IMR-90 (cell line): ENCODE measurements at regions not wholly inside any gene's neighbourhood (a gene's known extent, or its start where the extent isn't known, plus 50 kb on each side); places are given as distances from the start of the nearest gene placed in this dataset.

Experiments
- ATAC-seq: fragments of 200-7000 bp; cut with Tn5 transposase; 2 replicates; pipeline ENCODE4 v1.9.1; 2020; ENCODE audit warnings: low read depth, mild to moderate bottlenecking, moderate library complexity
- BruUV-seq: library from RNA; stranded (reverse); fragments of 400-500 nt; replicated peaks from 2 replicates; lab custom pipeline; 2021; lab: Mats Ljungman, UMichigan
- CTCF ChIA-PET: fragments of 300-600 bp; formaldehyde crosslinking; extraction: SDS; loops from one replicate; lab custom pipeline; 2021; ENCODE audit warnings: antibody characterized with exemption; lab: Yijun Ruan, JAX
- POLR2A ChIA-PET: fragments of 300-600 bp; sonication (Branson Sonifier 250); formaldehyde crosslinking; loops from one replicate; lab custom pipeline; 2022; ENCODE audit warnings: antibody characterized with exemption; ENCODE audit not compliant: unreplicated experiment; lab: Charles Lee
- DNase-seq: peaks from one replicate; pipeline ENCODE4 v3.0.0; 2013
- H2AFZ ChIP-seq: replicated peaks from 2 replicates; pipeline ENCODE3; 2013; ENCODE audit warnings: low read length, mild to moderate bottlenecking; ENCODE audit not compliant: poor library complexity
- H2AK5ac ChIP-seq: 2 replicates; pipeline ENCODE4 v1.6.1; 2013; ENCODE audit warnings: low read depth, low read length, inconsistent platforms
- H2AK9ac ChIP-seq: replicated peaks from 2 replicates; pipeline ENCODE3; 2013; ENCODE audit warnings: mild to moderate bottlenecking, low read depth, low read length, moderate library complexity; ENCODE audit not compliant: poor library complexity
- H2BK120ac ChIP-seq: 2 replicates; pipeline ENCODE4 v1.6.1; 2013; ENCODE audit warnings: low read depth, low read length, inconsistent platforms
- H2BK15ac ChIP-seq: 3 replicates; pipeline ENCODE4 v1.6.1; 2013; ENCODE audit warnings: low read depth, low read length, inconsistent platforms
- H2BK20ac ChIP-seq: 2 replicates; pipeline ENCODE4 v1.6.1; 2013; ENCODE audit warnings: low read depth, mild to moderate bottlenecking, inconsistent platforms, low read length, moderate library complexity
- H2BK5ac ChIP-seq: 2 replicates; pipeline ENCODE4 v1.6.1; 2013; ENCODE audit warnings: mild to moderate bottlenecking, low read depth, low read length, inconsistent platforms; ENCODE audit not compliant: poor library complexity, severe bottlenecking
- H3K14ac ChIP-seq: replicated peaks from 2 replicates; pipeline ENCODE4 v1.6.1; 2013; ENCODE audit warnings: low read depth, low read length, inconsistent platforms
- H3K18ac ChIP-seq: 2 replicates; pipeline ENCODE4 v1.6.1; 2013; ENCODE audit warnings: low read depth, low read length, control low read depth
- H3K23ac ChIP-seq: 2 replicates; pipeline ENCODE4 v1.6.1; 2013; ENCODE audit warnings: low read depth, low read length, inconsistent platforms
- H3K27ac ChIP-seq: 2 replicates; pipeline ENCODE4 v1.5.1; 2013; ENCODE audit warnings: mild to moderate bottlenecking, control low read depth, low read length; ENCODE audit not compliant: insufficient read depth
- H3K27me3 ChIP-seq: 2 replicates; pipeline ENCODE4 v1.6.1; 2013; ENCODE audit warnings: low read length; ENCODE audit not compliant: control insufficient read depth, insufficient read depth
- H3K36me3 ChIP-seq: 2 replicates; pipeline ENCODE4 v1.6.1; 2013; ENCODE audit warnings: low read length, mixed read lengths; ENCODE audit not compliant: control insufficient read depth, insufficient read depth
- H3K4ac ChIP-seq: 2 replicates; pipeline ENCODE4 v1.6.1; 2013; ENCODE audit warnings: low read depth, low read length, inconsistent platforms
- H3K4me1 ChIP-seq: 2 replicates; pipeline ENCODE4 v1.6.1; 2013; ENCODE audit warnings: low read length, mixed read lengths; ENCODE audit not compliant: control insufficient read depth, insufficient read depth
- H3K4me2 ChIP-seq: 2 replicates; pipeline ENCODE4 v1.6.1; 2013; ENCODE audit warnings: low read depth, mild to moderate bottlenecking, control low read depth, low read length, moderate library complexity
- H3K4me3 ChIP-seq: 2 replicates; pipeline ENCODE4 v1.5.1; 2013; ENCODE audit warnings: low read depth, mild to moderate bottlenecking, control low read depth, low read length, moderate library complexity; ENCODE audit not compliant: insufficient read depth
- H3K56ac ChIP-seq: 2 replicates; pipeline ENCODE4 v1.6.1; 2013; ENCODE audit warnings: low read length, inconsistent platforms; ENCODE audit not compliant: insufficient read depth; ENCODE audit errors: extremely low read depth
- H3K79me1 ChIP-seq, 2 experiments: 2 replicates each; pipeline ENCODE4 v1.6.1; 2013; ENCODE audit warnings: low read length in 2 of 2, inconsistent platforms in 1 of 2, low read depth in 1 of 2
- H3K9ac ChIP-seq: 2 replicates; pipeline ENCODE4 v1.6.1; 2013; ENCODE audit warnings: low read depth, low read length, control low read depth
- H3K9me1 ChIP-seq: 2 replicates; pipeline ENCODE4 v1.6.1; 2013; ENCODE audit warnings: low read length, inconsistent platforms; ENCODE audit not compliant: insufficient read depth
- H3K9me3 ChIP-seq: 2 replicates; pipeline ENCODE4 v1.6.1; 2013; ENCODE audit warnings: low read length; ENCODE audit not compliant: control insufficient read depth, insufficient read depth
- H4K20me1 ChIP-seq: 2 replicates; pipeline ENCODE4 v1.6.1; 2013; ENCODE audit warnings: low read length, inconsistent platforms; ENCODE audit not compliant: insufficient read depth
- H4K5ac ChIP-seq: 2 replicates; pipeline ENCODE4 v1.6.1; 2013; ENCODE audit warnings: mild to moderate bottlenecking, low read depth, low read length, control low read depth
- H4K8ac ChIP-seq, 2 experiments: 2 replicates each; pipeline ENCODE4 v1.6.1; 2013; ENCODE audit warnings: low read depth in 2 of 2, low read length in 2 of 2, control low read depth in 1 of 2, inconsistent platforms in 1 of 2
- H4K91ac ChIP-seq: 2 replicates; pipeline ENCODE4 v1.6.1; 2013; ENCODE audit warnings: low read depth, low read length, inconsistent platforms; ENCODE audit not compliant: insufficient read depth
- BHLHE40 ChIP-seq: fragments of 150-350 bp; IDR thresholded peaks from 2 replicates; pipeline ENCODE4 v1.6.1; 2016; ENCODE audit warnings: mild to moderate bottlenecking, low read depth, low read length
- CEBPB ChIP-seq: IDR thresholded peaks from 2 replicates; pipeline ENCODE4 v1.6.1; 2012; ENCODE audit warnings: low read depth, low read length, improper control_type of control experiment
- CHD1 ChIP-seq: IDR thresholded peaks from 2 replicates; pipeline ENCODE4 v1.6.1; 2012; ENCODE audit warnings: low read depth, low read length, improper control_type of control experiment
- CTCF ChIP-seq: conservative IDR thresholded peaks from 2 replicates; pipeline ENCODE4 v1.5.1; 2012; ENCODE audit warnings: mild to moderate bottlenecking, low read depth, low read length, improper control_type of control experiment
- ELK1 ChIP-seq: fragments of 150-350 bp; IDR thresholded peaks from 2 replicates; pipeline ENCODE4 v1.6.1; 2016; ENCODE audit warnings: low read depth, mild to moderate bottlenecking, low read length, moderate library complexity, borderline replicate concordance
- FOS ChIP-seq: fragments of 150-350 bp; IDR thresholded peaks from 2 replicates; pipeline ENCODE4 v1.6.1; 2016; ENCODE audit warnings: low read depth, low read length
- MAFK ChIP-seq: IDR thresholded peaks from 2 replicates; pipeline ENCODE4 v1.6.1; 2012; ENCODE audit warnings: low read depth, low read length, improper control_type of control experiment
- MAZ ChIP-seq: IDR thresholded peaks from 2 replicates; pipeline ENCODE4 v1.6.1; 2012; ENCODE audit warnings: low read depth, mild to moderate bottlenecking, low read length, improper control_type of control experiment, moderate library complexity, borderline replicate concordance
- MXI1 ChIP-seq: IDR thresholded peaks from 2 replicates; pipeline ENCODE4 v1.6.1; 2012; ENCODE audit warnings: low read depth, mild to moderate bottlenecking, low read length, moderate library complexity, borderline replicate concordance
- NFE2L2 ChIP-seq: fragments of 150-350 bp; IDR thresholded peaks from 2 replicates; pipeline ENCODE4 v1.6.1; 2016; ENCODE audit warnings: low read depth, mild to moderate bottlenecking, low read length
- POLR2A ChIP-seq: IDR thresholded peaks from 2 replicates; pipeline ENCODE4 v1.6.1; 2012; ENCODE audit warnings: mild to moderate bottlenecking, low read depth, low read length
- RAD21 ChIP-seq: IDR thresholded peaks from 2 replicates; pipeline ENCODE4 v1.6.1; 2012; ENCODE audit warnings: low read length, improper control_type of control experiment
- RCOR1 ChIP-seq: IDR thresholded peaks from 2 replicates; pipeline ENCODE4 v1.6.1; 2012; ENCODE audit warnings: mild to moderate bottlenecking, low read length, improper control_type of control experiment; ENCODE audit not compliant: insufficient replicate concordance
- RFX5 ChIP-seq: IDR thresholded peaks from 2 replicates; pipeline ENCODE4 v1.8.0; 2012; ENCODE audit warnings: low read depth, mild to moderate bottlenecking, low read length, moderate library complexity
- SMC3 ChIP-seq: fragments of 150-350 bp; IDR thresholded peaks from 2 replicates; pipeline ENCODE4 v1.6.1; 2016; ENCODE audit warnings: low read depth, mild to moderate bottlenecking, antibody characterized with exemption, low read length, moderate library complexity
- USF2 ChIP-seq: fragments of 150-350 bp; IDR thresholded peaks from 2 replicates; pipeline ENCODE4 v1.6.1; 2017; ENCODE audit warnings: mild to moderate bottlenecking, antibody characterized with exemption, low read length, low read depth
- WGBS, 2 experiments: methylation state at CpG; one replicate each; pipeline versions ENCODE4 v1.1.5 to v1.1.7; 2013; ENCODE audit warnings: missing lambda C conversion rate in 2 of 2; ENCODE audit not compliant: insufficient read length in 1 of 2; ENCODE audit errors: extremely low coverage in 2 of 2; 5-methylcytosine and 5-hydroxymethylcytosine counted together
- dilution Hi-C: fragments of 300-500 bp; cut with HindIII; formaldehyde crosslinking; loops from one replicate; pipeline ENCODE4 v1.14.3; 2018; ENCODE audit warnings: low sequenced_read_pairs; ENCODE audit not compliant: unreplicated experiment
- in situ Hi-C: fragments of 300-500 bp; cut with MboI; formaldehyde crosslinking; loops from 3 replicates; pipeline ENCODE4 v1.14.3; 2019; ENCODE audit warnings: low sequenced_read_pairs, inconsistent platforms, mixed read lengths
- intact Hi-C: fragments of 100-400 bp; cut with micrococcal nuclease; formaldehyde crosslinking; loops from 2 replicates; pipeline ENCODE4 v1.10.0; 2022

GRCh38 chr10:78563314-78563713 is 505.5 kb upstream of the ZMIZ1 start:
- Histone ChIP-seq H3K4ac (no peak overlapping the region), H3K18ac (no peak overlapping the region), H3K27me3 (peaks cover 19% of the 10 kb centered on the region), H3K4me1 (no peaks in the 10 kb centered on the region; the same call in 1 of the 2 replicates), H4K5ac (no peak overlapping the region), H2AK9ac (no peak overlapping the region), H4K8ac (no peak overlapping the region), H2BK20ac (no peak overlapping the region), H4K91ac (no peak overlapping the region), H4K20me1 (no peaks in the 10 kb centered on the region), H2AFZ (no peak overlapping the region), H3K79me1 (no peaks in the 10 kb centered on the region), H3K23ac (no peak overlapping the region), H2BK5ac (no peak overlapping the region), H3K9me3 (peaks cover 3% of the 10 kb centered on the region; the same call in 1 of the 2 replicates), H3K56ac (no peak overlapping the region), H2BK120ac (no peak overlapping the region), H3K36me3 (no peaks in the 10 kb centered on the region), H3K4me3 (no peak overlapping the region), H2AK5ac (no peak overlapping the region), H3K4me2 (no peak overlapping the region), H3K14ac (no peak overlapping the region), H3K9me1 (peaks cover 3% of the 10 kb centered on the region), H2BK15ac (no peak overlapping the region), H3K27ac (no peak overlapping the region), H3K9ac (no peak overlapping the region)
- CTCF ChIA-PET: no interaction called here
- no TSS peak for BruUV-seq
- intact Hi-C loops (no loop called here), dilution Hi-C loops (no loop called here), in situ Hi-C loops (no loop called here)
- POLR2A ChIA-PET: no interaction called here
- DNase-seq: no peak
- no peak for ATAC-seq
- no CpG with 5 or more reads among the region's 2 CpGs for WGBS, 2 experiments
- TF ChIP-seq RCOR1: no peak
- TF ChIP-seq RAD21: no peak
- TF ChIP-seq POLR2A: no peak
- TF ChIP-seq RFX5: no peak
- TF ChIP-seq CEBPB: no peak
- no peak for TF ChIP-seq SMC3
- no peak for TF ChIP-seq FOS
- no peak for TF ChIP-seq CTCF
- no peak for TF ChIP-seq ELK1
- TF ChIP-seq MAFK: no peak
- no peak for TF ChIP-seq USF2
- TF ChIP-seq MAZ: no peak
- no peak for TF ChIP-seq NFE2L2
- TF ChIP-seq CHD1: no peak
- TF ChIP-seq BHLHE40: no peak
- no peak for TF ChIP-seq MXI1
